Skeletal muscle cell (primary cell): ENCODE measurements at regions not wholly inside any gene's neighbourhood (a gene's known extent, or its start where the extent isn't known, plus 50 kb on each side); places are given as distances from the start of the nearest gene placed in this dataset.
"Not testable (repeated sequence)": the region's sequence is repeated elsewhere in the genome, so short reads cannot be mapped to it uniquely, and the experiment has no call there.

Source experiments
- DNase-seq: peaks from one replicate; pipeline ENCODE4 v3.0.0-alpha.2; 2010; ENCODE audit warnings: low read depth
- H3K4me3 ChIP-seq: 2 replicates; pipeline ENCODE4 v1.5.1; 2011; ENCODE audit warnings: low read depth, mild to moderate bottlenecking, control low read depth, low read length, moderate library complexity

DNA sequence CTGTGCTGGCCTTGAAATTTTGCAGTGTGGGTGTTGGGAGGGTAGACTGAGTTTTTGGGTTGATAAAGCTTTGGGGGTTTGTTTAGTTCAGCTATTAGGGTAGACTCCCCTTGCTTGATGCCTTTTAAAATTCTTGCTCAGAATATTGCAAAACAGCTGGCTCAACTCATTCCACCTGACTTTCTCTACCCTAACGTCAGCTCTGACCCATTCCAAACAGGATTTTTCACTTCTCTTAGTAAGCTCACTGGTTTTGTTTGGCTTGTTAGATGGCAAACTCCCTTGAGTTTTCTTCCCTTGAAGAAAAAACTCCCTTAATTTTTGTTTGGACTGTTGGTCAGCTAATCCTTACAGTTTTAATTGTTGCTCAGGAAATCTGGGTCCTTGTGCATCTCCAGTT is 195.1 kb upstream of the DTNA start:
- no peak for DNase-seq

DNA sequence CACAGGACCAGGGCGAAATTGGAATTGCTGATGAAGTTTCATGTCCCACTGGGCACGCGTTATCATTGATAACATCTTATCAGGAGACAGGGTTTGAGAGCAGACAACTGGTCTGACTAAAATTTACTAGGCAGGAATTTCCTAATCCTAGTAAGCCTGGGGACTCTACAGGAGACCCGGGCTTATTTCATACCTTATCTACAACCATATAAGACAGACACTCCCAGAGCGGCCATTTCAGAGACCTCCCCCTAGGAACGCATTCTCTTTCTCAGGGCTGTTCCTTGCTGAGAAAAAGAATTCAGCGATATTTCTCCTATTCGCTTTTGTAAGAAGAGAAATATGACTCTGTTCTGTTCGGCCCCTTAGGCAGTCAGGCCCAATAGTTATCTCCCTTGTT is 193.7 kb upstream of the DTNA start:
- H3K4me3 ChIP-seq, DNase-seq: not testable (repeated sequence)

More for the DNA sequence above, 195.1 kb upstream of the DTNA start:
- no peak overlapping the region for H3K4me3 ChIP-seq

DNA sequence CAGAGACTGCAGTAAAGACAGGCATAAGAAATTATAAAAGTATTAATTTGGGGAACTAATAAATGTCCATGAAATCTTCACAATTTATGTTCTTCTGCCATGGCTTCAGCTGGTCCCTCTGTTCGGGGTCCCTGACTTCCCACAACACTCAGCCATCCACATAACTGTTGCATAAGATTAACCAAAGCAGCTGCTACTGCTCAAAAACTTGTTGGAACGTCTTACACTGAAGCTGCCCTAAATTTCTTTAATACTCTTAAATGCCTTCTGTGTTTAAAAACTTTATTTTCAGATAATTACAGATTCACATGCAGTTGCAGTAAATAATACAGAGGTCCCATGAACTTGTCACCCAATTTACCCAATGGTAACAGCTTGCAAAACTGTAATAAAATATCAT is 193.1 kb upstream of the DTNA start:
- not testable (repeated sequence) for DNase-seq, H3K4me3 ChIP-seq

DNA sequence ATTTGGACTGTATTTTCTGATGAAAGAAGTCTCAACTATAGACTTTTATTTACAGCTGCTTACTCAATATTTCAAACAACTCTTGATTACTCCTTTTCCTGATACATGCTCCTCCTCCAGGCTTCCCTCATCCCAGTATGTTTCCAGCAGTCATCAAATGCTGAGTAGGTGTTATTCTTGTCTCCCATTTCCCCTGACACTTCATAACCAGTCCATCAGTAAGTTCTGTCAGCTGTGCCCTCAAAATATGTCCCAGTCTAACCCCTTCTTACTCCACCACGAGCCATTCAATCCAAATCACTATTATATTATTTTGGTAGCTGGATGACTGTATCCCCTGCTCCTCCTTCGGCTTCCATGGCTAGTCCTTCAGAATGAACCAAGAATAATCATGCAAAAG is 189.1 kb upstream of the DTNA start:
- no peak overlapping the region for H3K4me3 ChIP-seq
- no peak for DNase-seq

DNA sequence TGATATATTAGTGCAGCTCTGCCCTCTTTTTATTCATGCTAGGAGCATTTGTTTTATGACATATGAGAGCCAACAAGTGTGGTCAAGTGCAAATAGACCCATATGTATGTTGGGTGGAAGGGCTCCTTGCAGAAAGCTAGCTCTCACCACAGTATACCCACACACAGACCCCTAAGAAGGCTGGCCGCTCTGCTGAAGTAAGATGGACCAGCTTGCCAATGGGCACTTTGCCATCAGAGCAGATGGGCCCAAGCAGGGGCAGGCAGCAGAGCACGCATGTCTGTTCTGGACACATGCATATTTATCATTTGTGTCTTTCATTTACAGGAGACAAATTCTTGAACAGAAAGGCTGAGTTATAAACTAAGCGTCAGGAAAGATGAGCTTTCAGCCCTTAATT is 187.5 kb upstream of the DTNA start:
- no peak for DNase-seq

DNA sequence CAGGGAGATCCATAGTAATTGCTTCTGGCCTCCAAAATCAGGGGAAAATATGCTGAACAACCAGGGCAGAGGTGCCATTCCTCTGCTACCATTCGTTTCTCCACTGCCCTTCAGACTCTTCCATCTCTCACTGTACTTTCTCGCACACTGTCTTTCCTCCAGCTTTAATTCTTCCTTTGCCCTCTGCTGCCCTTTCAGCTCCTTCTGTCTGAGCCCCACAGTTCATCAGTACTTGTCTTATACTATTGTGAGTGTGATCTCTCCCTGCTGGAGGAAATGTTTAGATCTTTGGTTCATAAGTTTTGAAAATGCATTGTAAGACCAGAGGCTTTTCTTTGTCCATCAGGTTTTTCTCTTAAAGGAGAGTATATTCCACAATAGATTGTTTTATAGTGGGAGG is 184.9 kb upstream of the DTNA start:
- no peak for DNase-seq
- no peak overlapping the region for H3K4me3 ChIP-seq

More for the DNA sequence above, 187.5 kb upstream of the DTNA start:
- H3K4me3 ChIP-seq, result no peak overlapping the region

DNA sequence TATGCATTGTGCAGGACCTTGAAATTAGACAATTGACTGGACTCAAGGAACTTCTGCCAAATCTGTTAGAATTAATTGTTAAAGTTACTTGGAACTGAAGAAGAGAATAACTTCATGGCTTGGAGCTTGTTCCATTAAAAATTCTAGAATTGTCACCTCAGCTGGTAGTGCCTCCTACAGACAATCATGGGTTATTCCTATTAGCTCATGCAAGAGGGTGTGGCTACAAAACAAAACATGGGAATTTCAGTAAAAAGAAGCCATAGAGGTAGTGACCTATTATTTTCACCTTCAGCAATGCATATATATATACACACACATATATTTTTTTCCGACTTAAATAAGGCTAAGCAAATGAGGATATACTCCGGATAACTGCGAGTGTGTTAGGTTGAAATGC is 181.9 kb upstream of the DTNA start:
- H3K4me3 ChIP-seq, result no peak overlapping the region
- DNase-seq, result no peak

DNA sequence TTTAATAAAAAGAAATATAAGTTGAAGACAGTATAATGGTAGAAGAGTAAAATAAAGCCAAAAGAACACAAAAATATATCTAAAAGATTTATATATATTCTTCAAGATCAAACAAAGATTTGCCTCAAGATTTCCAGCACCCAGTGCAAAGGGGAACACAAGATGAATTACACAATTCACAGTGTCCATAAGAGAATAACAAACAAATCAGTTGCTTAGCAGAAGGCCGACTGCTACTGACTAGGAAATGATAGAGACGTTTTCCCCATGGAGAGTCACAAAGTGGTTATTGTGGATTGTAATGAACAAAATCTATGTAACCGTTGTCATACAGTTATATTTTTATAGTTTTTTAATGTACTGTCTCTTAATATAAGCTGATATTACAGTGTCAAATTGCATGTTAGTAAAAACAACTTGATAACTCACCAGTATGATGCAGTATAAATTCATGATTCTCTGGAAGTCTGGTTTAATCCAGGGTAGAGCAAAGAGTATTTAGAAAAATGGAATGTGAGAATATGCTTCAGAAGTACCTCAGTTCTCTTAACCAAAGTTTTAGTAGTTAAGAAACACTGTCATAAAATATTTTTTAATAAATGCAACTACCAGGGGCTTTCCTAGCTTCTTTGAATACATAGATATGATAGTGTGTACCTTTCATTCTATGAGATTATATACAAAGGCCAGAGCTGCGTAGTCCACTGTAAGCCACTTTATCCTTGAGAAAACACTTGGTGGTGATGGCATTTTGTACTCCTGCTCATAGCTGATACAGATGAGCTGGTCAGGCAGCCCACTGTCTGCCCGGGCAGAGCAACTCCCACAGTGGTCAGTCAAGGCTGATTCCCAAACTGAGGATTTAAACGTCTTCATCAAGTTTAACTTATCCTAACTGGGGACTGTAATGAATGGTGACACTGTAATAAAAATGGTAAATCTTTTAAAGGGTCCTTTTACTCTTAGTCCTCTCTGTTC is 180.5 kb upstream of the DTNA start:
- no peak for DNase-seq
- no peak overlapping the region for H3K4me3 ChIP-seq

DNA sequence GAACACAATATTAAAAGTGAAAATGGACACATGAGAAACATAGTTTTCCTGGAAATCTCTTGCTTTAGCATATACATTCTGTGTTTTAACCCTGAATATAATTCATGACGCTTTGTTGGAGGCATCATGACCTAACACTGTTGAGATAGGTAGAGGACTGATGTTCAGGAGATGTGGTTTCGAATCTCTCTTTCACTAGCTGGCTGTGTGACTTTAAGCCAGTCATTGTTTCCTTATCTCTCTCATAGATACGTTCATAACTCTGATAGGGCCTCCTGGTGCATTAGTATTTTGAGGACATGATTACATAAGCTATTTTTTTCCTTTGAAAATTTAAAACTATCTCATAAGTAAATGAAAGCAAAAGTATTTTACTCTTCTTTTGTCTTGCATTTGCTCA is 179.0 kb upstream of the DTNA start:
- no peak overlapping the region for H3K4me3 ChIP-seq
- DNase-seq, result no peak

DNA sequence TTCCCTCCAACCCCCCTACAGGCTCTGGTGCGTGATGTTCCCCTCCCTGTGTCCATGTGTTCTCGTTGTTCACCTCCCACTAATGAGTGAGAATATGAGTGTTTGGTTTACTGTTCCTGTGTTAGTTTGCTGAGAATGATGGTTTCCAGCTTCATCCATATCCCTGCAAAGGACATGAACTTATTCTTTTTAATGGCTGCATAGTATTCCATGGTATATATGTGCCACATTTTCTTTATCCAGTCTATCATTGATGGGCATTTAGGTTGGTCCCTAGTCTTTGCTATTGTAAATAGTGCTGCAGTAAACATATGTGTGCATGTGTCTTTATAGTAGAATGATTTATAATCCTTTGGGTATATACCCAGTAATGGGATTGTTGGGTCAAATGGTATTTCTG is 175.5 kb upstream of the DTNA start:
- not testable (repeated sequence) for H3K4me3 ChIP-seq

DNA sequence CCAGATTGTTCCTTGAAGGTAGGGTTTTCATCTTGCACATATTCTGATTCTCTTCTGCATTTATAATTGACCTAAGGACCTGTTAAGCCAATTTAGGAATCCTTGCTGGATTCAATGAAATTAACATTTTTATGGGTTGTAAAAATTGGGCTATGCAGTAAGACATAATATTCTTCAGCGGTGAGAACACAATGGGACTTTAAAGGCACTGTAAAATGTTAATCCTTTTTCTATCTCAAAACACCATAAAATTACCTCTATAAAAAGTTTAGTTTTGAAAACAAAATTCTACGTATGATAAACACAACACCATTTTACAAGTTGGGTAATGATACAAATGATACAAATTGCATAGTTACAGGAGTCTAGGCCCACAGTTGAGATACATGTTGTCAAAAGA is 169.2 kb upstream of the DTNA start:
- no peak for DNase-seq
- H3K4me3 ChIP-seq, result no peak overlapping the region

More for the DNA sequence above, 175.5 kb upstream of the DTNA start:
- DNase-seq, result not testable (repeated sequence)

DNA sequence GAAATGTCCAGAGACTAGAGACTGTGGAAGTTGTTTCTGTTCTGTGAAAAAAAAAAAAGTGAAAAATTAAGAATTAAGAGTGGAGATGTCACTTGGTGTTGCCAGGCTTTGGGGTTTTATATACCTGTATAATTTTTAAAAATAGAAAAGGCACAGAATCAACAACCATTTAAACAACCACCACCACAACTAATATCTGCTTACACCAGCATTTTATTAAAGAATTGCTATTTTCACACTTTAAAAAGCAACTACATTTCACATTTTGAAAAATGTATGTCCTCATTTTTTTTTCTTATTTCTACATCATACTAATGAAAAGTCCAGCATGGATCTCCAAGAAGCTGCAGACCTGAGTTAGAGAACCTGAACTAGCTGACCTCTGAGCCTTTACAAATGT is 167.5 kb upstream of the DTNA start:
- no peak overlapping the region for H3K4me3 ChIP-seq
- DNase-seq, result no peak

DNA sequence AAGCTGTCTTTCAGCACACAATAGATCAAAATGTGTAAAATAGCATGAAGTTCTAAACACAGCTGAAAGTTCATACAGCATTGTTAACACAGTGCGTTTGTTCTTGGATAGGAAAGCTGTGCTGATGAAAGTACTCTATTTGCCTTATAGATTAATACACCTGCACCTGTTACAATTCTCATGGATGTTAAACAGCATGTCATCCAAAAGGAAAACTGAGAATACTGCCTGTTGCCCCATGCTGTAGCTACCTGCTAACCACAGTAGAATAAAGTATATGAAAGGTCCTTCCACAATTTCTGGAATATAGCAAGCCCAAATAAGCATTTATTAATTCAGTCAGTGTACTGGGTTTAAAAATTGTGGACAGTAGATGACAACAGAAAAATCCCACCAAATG is 166.7 kb upstream of the DTNA start:
- H3K4me3 ChIP-seq, result no peak overlapping the region

DNA sequence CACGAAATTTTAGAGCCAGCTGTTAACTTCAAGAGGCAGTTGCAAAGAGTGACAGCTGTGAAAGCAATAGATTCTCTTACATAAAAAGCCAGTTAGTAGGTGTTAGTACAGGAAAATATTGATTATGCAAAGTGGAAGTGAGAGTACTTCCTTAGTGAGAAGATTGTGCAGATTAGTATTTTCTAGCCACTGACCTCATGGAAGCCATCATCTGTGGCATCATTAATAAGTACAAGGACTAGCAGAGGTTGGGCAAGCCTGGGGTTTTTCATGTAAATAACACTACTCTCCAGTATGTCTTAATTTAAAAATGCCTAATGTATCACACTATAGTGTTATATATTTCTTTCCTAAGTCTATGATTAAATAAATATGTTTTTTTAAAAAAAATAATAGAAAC is 166.2 kb upstream of the DTNA start:
- DNase-seq, result no peak
- no peak overlapping the region for H3K4me3 ChIP-seq

More for the DNA sequence above, 166.7 kb upstream of the DTNA start:
- DNase-seq, result no peak

DNA sequence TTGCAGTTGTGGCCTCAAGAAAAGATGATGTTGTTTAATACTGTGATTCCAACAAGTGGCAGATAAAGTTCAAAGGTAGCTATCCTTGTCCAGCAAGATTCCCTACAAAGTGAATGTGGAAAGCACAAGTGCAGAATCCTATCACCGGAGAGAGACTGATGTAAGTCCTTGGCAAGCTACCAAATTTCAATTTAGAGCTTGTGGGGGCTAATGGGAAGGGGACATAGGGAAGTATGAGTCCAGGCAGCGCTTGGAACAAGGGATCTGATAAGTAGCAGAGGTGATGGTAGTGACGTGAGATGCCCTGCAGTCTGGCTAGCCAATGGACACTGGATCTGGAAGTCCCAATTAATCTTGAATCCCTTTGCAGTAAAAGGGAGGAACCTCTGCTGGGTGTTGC is 165.2 kb upstream of the DTNA start:
- no peak for DNase-seq
- no peak overlapping the region for H3K4me3 ChIP-seq

DNA sequence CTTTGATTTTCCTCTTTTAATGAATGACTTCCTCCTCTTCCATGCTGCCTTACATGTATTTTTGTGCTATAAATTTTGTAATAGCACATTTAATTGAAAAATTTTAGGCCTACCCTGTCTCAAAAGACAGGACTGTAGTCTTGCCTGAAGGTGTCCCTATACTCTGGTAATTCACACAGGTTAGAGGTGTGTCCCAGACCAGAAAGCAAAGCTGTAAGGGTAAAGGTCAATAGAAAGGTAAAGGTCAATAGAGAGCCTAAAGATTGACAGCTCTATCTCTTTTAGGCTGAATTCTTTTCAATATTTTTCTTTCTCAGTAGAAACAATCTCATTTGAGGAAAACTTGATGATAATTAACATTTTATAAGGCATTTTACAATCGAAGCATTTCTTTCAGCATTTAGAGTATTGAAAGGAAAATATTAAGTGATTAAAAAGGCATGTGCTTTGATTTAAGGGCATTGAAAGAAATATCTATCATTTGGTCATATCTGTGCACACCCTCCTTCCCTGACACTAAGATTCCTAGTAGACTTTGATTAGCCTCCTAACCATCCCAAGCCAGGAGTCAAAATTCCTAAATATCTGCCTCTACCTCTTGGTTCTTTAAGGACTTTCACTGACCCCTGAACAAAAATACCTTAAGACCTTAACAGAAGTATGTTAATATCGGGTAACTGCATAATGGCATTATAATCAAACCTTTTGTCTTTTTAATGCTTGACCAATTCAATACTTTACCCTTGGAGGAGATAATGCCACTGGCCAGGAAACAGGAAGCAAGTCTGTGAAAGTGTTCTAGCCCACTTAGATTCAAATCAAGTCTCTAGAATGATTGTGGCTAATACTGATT is 161.8 kb upstream of the DTNA start:
- no peak overlapping the region for H3K4me3 ChIP-seq
- DNase-seq, result no peak

DNA sequence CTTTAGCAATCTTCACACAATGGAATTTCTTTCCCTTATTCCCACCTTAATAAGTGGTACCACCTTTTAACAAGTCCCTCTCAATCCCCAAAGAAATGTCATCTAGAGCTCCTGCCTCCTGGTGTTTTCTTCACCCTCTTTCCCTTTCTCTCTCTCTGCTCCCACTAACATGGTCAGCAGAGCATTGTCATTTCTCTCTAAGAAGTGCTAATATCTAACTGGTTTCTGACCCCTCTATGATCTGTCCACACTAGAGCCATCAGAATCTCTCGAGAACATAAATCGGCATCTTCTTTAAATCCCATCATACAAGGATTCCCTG is 161.2 kb upstream of the DTNA start:
- H3K4me3 ChIP-seq, result no peak overlapping the region
- no peak for DNase-seq

DNA sequence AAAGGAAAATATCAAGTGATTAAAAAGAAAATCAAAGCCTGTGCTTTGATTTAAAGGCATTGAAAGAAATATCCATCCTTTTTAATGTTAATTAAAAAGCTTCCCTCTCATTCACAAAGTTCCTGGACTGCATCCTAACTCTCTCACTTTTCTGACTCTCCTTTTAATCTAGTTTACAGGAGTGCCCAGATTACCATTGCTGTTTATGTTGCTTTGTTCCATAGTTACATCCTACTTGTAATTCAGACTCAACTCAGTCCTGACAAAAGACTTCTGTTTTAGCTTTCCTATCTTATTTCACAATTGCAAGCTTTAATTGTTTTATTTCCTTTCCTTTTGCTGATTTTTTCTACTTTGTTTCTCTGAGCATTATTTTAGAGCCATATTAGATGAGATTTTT is 160.7 kb upstream of the DTNA start:
- no peak for DNase-seq
- no peak overlapping the region for H3K4me3 ChIP-seq

DNA sequence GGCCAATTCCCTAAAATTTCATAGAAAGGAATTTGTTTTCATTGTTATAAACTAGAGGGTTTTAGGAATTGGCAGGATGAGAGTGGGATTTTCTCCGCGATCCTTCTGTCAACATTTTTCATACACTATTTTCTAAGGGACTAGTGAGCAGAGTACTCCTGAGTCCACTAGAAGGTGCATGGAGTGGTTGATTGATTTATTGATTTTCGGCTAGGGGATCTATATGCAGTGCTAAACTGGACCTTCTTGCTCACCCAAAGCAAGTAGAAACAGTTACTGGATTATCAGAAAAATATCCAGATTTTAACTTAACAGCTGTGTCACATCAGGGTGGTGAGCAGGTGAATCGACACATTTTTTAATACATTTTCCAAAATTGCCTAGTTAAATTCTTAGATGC is 159.9 kb upstream of the DTNA start:
- no peak for DNase-seq
- no peak overlapping the region for H3K4me3 ChIP-seq

DNA sequence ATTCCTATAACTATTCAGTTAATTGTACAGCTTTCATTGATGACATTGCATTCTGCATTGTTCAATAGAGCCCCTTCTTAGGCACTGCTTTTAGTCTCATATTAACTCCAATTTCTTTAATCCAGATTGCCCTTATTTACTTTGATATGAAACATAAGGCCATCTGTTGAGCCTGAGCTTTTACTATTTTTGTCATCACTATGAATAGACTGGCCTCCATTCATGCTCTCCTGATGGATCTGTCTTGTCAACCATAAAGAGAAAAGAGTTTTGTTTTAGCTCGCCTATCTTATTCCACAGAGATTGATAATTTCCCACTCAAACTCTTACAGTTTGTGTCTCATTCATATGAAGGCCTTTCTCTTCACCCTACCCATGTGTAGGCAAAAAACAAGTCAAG is 159.2 kb upstream of the DTNA start:
- DNase-seq, result no peak
- no peak overlapping the region for H3K4me3 ChIP-seq

DNA sequence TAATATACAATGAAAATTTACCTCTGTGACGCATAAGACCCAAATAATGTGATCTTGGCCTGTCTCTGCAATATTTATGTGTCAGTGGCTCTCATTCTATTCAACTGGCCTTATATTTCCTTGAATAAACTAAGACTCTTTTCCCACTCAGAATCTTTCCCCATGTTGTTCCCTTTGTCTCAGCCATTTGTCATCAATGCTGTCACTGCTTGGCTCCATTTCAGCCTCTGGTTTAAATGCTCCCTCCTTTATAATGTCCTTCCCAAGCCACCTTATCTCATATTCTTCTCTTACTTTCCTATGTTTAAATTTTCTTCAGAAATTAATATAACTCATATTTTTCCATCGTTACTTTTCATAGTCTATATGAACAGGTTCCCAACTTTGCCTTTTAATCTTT is 158.3 kb upstream of the DTNA start:
- H3K4me3 ChIP-seq, result no peak overlapping the region
- no peak for DNase-seq
